Neuronal stem cell (in vitro differentiated cells): ENCODE measurements at regions not wholly inside any gene's neighbourhood (a gene's known extent, or its start where the extent isn't known, plus 50 kb on each side); places are given as distances from the start of the nearest gene placed in this dataset.
A peak's percentile ranks its signal among the peaks of the same experiment; 100 is the strongest.

Experiments used
- DNase-seq: peaks from one replicate; pipeline ENCODE4 v3.0.0-alpha.2; 2013; ENCODE audit warnings: low spot score
- H2AFZ ChIP-seq: one replicate; pipeline ENCODE4 v1.6.1; 2013; ENCODE audit warnings: mild to moderate bottlenecking, low read length, inconsistent platforms
- H2AK5ac ChIP-seq: 2 replicates; pipeline ENCODE4 v1.6.1; 2013; ENCODE audit warnings: low read depth, mild to moderate bottlenecking, inconsistent platforms, low read length, moderate library complexity, mixed read lengths
- H2BK120ac ChIP-seq: 2 replicates; pipeline ENCODE4 v1.6.1; 2013; ENCODE audit warnings: low read depth, mild to moderate bottlenecking, inconsistent platforms, low read length, moderate library complexity, mixed read lengths
- H2BK12ac ChIP-seq: one replicate; pipeline ENCODE4 v1.6.1; 2013; ENCODE audit warnings: low read length, inconsistent platforms
- H2BK15ac ChIP-seq: 2 replicates; pipeline ENCODE4 v1.6.1; 2013; ENCODE audit warnings: mild to moderate bottlenecking, low read length, inconsistent platforms, mixed read lengths
- H2BK5ac ChIP-seq: one replicate; pipeline ENCODE4 v1.6.1; 2013; ENCODE audit warnings: inconsistent platforms, mild to moderate bottlenecking, low read length, moderate library complexity
- H3K14ac ChIP-seq: one replicate; pipeline ENCODE4 v1.6.1; 2013; ENCODE audit warnings: low read length, inconsistent platforms
- H3K18ac ChIP-seq: 2 replicates; pipeline ENCODE4 v1.6.1; 2013; ENCODE audit warnings: low read length, inconsistent platforms
- H3K23ac ChIP-seq: 2 replicates; pipeline ENCODE4 v1.6.1; 2013; ENCODE audit warnings: low read depth, mild to moderate bottlenecking, mixed read lengths, low read length, inconsistent platforms; ENCODE audit not compliant: poor library complexity
- H3K27ac ChIP-seq: replicated peaks from 3 replicates; pipeline ENCODE4 v1.5.1; 2013; ENCODE audit warnings: low read length, inconsistent platforms
- H3K27me3 ChIP-seq, 3 experiments: 2 replicates each; pipeline ENCODE4 v1.6.1; 2013; ENCODE audit warnings: low read length in 3 of 3, mild to moderate bottlenecking in 2 of 3, inconsistent platforms in 1 of 3, low read depth in 1 of 3, mixed read lengths in 1 of 3, moderate library complexity in 1 of 3; ENCODE audit not compliant: control insufficient read depth in 3 of 3, insufficient read depth in 3 of 3
- H3K36me3 ChIP-seq, 2 donors: replicated peaks in 1 of 2; 2 replicates each; pipeline ENCODE4 v1.6.1; 2013; ENCODE audit warnings: low read length in 2 of 2; ENCODE audit not compliant: control insufficient read depth in 2 of 2, insufficient read depth in 2 of 2
- H3K4ac ChIP-seq: 2 replicates; pipeline ENCODE4 v1.6.1; 2013; ENCODE audit warnings: inconsistent platforms, mild to moderate bottlenecking, low read length, moderate library complexity
- H3K4me1 ChIP-seq, 2 donors: 1 replicate in 1 of 2; 2 replicates in 1 of 2; pipeline ENCODE4 v1.6.1; 2013; ENCODE audit warnings: low read length in 2 of 2, low read depth in 1 of 2; ENCODE audit not compliant: control insufficient read depth in 2 of 2, insufficient read depth in 1 of 2
- H3K4me2 ChIP-seq: one replicate; pipeline ENCODE4 v1.6.1; 2013; ENCODE audit warnings: mild to moderate bottlenecking, low read length, inconsistent platforms; ENCODE audit not compliant: insufficient read depth, poor library complexity, severe bottlenecking
- H3K4me3 ChIP-seq, 2 donors: 2 replicates each; pipeline ENCODE4 v1.5.1; 2013; ENCODE audit warnings: low read length in 2 of 2, mild to moderate bottlenecking in 2 of 2, inconsistent platforms in 1 of 2, moderate library complexity in 1 of 2
- H3K79me1 ChIP-seq: one replicate; pipeline ENCODE4 v1.6.1; 2013; ENCODE audit warnings: low read depth, mild to moderate bottlenecking, inconsistent platforms, low read length, moderate library complexity
- H3K9ac ChIP-seq: one replicate; pipeline ENCODE4 v1.6.1; 2013; ENCODE audit warnings: mild to moderate bottlenecking, low read depth, low read length, inconsistent platforms; ENCODE audit not compliant: poor library complexity
- H3K9me3 ChIP-seq, 2 donors: replicated peaks in 1 of 2; 2 replicates each; pipeline versions ENCODE3 to v1.6.1; 2013; ENCODE audit warnings: low read length in 2 of 2, mild to moderate bottlenecking in 2 of 2, inconsistent platforms in 1 of 2, low read depth in 1 of 2, mixed read lengths in 1 of 2, moderate library complexity in 1 of 2; ENCODE audit not compliant: control insufficient read depth in 2 of 2, insufficient read depth in 1 of 2
- H4K8ac ChIP-seq: one replicate; pipeline ENCODE4 v1.6.1; 2013; ENCODE audit warnings: low read depth, mild to moderate bottlenecking, inconsistent platforms, low read length, moderate library complexity
- H4K91ac ChIP-seq: one replicate; pipeline ENCODE4 v1.6.1; 2013; ENCODE audit warnings: low read length, low read depth, mild to moderate bottlenecking, inconsistent platforms; ENCODE audit not compliant: poor library complexity
- WGBS, 2 donors: extraction: QIAGEN DNeasy Blood & Tissue Kit; methylation state at CpG; one replicate each; pipeline ENCODE4 v1.1.7; 2013; ENCODE audit warnings: missing lambda C conversion rate in 2 of 2, mixed read lengths in 1 of 2; ENCODE audit not compliant: insufficient read length in 2 of 2, insufficient replicate concordance in 1 of 2; ENCODE audit errors: extremely low coverage in 2 of 2; 5-methylcytosine and 5-hydroxymethylcytosine counted together

DNA sequence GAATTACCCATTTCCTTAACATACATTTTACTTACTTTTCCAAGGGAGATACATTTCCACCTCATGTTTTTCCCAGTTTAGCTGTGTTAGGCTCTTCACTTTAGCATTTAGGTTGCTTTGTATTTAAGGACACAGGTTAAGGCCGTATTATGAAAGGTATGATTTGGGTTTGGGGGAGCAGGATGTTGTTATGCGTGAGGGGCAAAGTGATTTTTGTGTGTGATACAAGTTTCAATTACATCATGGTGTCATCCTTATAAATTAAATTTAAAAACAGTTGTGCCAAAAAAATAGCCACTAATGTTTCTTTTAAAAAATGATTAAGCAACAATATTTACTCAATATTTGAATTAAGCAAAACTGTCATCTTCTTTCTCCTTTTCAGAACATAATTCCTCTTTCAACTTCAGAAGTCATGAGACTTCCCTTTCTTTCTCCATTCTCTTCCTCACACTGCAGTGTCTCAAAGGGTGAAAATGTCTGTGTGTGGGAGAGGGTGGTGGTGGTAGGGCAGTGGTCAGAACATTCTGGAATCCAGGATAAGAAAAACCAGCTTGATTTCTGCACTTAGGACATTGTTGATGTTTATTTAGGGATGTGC is 126.2 kb downstream of the KCNRG start:
- H2BK120ac ChIP-seq, result no peak overlapping the region
- no peak overlapping the region for H2BK5ac ChIP-seq
- no CpG with 5 or more reads among the region's 2 CpGs for WGBS, 2 donors
- H3K79me1 ChIP-seq, result no peaks in the 10 kb centered on the region
- no peak overlapping the region for H2BK15ac ChIP-seq
- H3K4me1 ChIP-seq, result peaks cover 8 to 14% of the 10 kb centered on the region in 2 donors
- no peak overlapping the region for H3K4ac ChIP-seq
- H2AK5ac ChIP-seq, result no peak overlapping the region
- H3K14ac ChIP-seq, result no peak overlapping the region
- no peak overlapping the region for H3K18ac ChIP-seq
- no peak overlapping the region for H4K8ac ChIP-seq
- no peak overlapping the region for H3K4me2 ChIP-seq
- no peak overlapping the region for H4K91ac ChIP-seq
- H2BK12ac ChIP-seq, result no peak overlapping the region
- no peaks in the 10 kb centered on the region for H3K9me3 ChIP-seq
- no peak overlapping the region for H3K9ac ChIP-seq
- no peak overlapping the region for H3K27ac ChIP-seq
- H3K27me3 ChIP-seq, result no peaks in the 10 kb centered on the region
- no peak overlapping the region for H3K23ac ChIP-seq
- H3K36me3 ChIP-seq, result no peaks in the 10 kb centered on the region
- DNase-seq, result no peak
- H2AFZ ChIP-seq, result peak overlapping the region; percentile 63
- H3K4me3 ChIP-seq, result no peak overlapping the region

DNA sequence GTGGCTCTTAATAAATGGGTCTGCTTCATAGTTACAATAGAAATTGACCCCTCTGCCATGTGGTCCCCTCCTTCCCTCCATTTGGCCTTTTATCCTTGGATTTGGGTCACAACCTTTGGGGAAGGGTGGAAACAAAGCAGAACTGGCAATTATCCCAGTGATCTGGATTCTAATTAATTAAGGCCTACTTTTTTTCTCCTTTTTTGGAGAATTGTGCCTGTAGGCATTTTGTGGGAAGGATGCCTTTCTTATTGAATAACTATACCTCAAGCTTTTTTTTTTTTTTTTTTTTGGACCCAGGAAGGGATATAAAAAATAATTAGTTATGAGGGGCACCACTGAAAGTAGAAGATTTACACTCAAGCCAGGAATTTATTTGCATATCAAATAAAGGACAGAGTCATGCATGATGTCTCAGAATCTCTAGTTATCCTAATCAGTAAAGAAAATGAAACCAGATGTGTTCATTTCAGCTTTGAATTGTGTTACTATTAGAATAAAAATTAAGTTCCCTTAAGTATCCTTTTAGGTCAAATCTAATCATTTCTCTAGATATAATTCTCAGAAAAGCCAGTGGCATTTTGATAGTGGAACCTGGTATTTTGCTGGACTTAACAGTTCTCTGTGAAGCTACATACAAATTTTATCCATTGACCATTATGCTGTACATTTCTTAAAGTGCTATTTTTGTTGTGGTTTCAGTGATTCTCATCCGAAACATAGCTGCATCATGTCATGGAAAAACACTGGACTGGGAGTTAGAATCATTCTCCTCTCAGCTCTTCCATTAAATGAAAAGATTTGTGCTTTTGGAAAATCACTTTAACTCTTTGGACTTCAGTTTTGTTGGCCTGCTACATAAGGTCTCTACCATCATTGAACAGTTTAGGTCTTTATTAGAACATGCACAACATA is 129.3 kb downstream of the KCNRG start:
- no peak overlapping the region for H2BK120ac ChIP-seq
- no peak overlapping the region for H3K4me2 ChIP-seq
- H3K14ac ChIP-seq, result no peak overlapping the region
- peaks cover 8 to 16% of the 10 kb centered on the region in 2 donors for H3K4me1 ChIP-seq
- H4K91ac ChIP-seq, result no peak overlapping the region
- no peak overlapping the region for H3K4me3 ChIP-seq
- H3K27me3 ChIP-seq, result no peaks in the 10 kb centered on the region
- no peak overlapping the region for H3K27ac ChIP-seq
- H2AFZ ChIP-seq, result no peak overlapping the region
- no peak overlapping the region for H2AK5ac ChIP-seq
- H3K18ac ChIP-seq, result no peak overlapping the region
- H3K9me3 ChIP-seq, result no peaks in the 10 kb centered on the region
- no CpG with 5 or more reads among the region's 1 CpG for WGBS, 2 donors
- peak; percentile 18 for DNase-seq
- H3K36me3 ChIP-seq, result no peaks in the 10 kb centered on the region
- H3K79me1 ChIP-seq, result no peaks in the 10 kb centered on the region
- H2BK12ac ChIP-seq, result no peak overlapping the region
- H4K8ac ChIP-seq, result no peak overlapping the region
- no peak overlapping the region for H3K4ac ChIP-seq
- H3K9ac ChIP-seq, result no peak overlapping the region
- no peak overlapping the region for H2BK15ac ChIP-seq
- H3K23ac ChIP-seq, result no peak overlapping the region
- H2BK5ac ChIP-seq, result no peak overlapping the region

DNA sequence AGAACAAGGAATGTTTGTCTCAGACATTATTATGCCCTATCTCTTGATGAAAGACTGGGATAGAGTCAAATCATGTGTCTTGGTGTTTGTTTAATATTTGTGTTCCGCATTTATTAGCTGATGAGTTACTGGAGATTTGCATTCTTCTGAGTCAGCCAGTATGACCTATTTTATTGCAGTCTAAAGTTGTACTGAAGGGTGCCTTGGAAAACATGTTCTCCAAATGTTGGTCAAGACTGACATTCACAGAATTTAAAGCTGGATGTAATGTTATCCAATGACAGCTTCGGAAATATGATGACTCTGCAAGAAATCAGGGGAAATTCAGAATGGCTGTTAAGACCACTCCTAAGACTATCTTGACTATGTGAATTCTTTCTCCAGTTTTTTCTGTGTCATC is 134.0 kb downstream of the KCNRG start:
- H2AK5ac ChIP-seq, result no peak overlapping the region
- no peak overlapping the region for H3K4ac ChIP-seq
- H2BK12ac ChIP-seq, result no peak overlapping the region
- no peak overlapping the region for H4K8ac ChIP-seq
- H3K79me1 ChIP-seq, result no peaks in the 10 kb centered on the region
- no peak overlapping the region for H3K18ac ChIP-seq
- H2BK5ac ChIP-seq, result no peak overlapping the region
- no peak overlapping the region for H2BK120ac ChIP-seq
- H3K14ac ChIP-seq, result no peak overlapping the region
- no peaks in the 10 kb centered on the region for H3K9me3 ChIP-seq
- H3K36me3 ChIP-seq, result no peaks in the 10 kb centered on the region
- no peak overlapping the region for H4K91ac ChIP-seq
- H3K4me2 ChIP-seq, result no peak overlapping the region
- no peak overlapping the region for H3K27ac ChIP-seq
- no peak overlapping the region for H2AFZ ChIP-seq
- DNase-seq, result no peak
- H3K4me3 ChIP-seq, result no peak overlapping the region
- H3K27me3 ChIP-seq, result no peaks in the 10 kb centered on the region
- no peak overlapping the region for H2BK15ac ChIP-seq
- no peak overlapping the region for H3K23ac ChIP-seq
- no CpG with 5 or more reads among the region's 2 CpGs for WGBS, 2 donors
- H3K9ac ChIP-seq, result no peak overlapping the region
- peaks cover 0 to 5% of the 10 kb centered on the region in 2 donors for H3K4me1 ChIP-seq

DNA sequence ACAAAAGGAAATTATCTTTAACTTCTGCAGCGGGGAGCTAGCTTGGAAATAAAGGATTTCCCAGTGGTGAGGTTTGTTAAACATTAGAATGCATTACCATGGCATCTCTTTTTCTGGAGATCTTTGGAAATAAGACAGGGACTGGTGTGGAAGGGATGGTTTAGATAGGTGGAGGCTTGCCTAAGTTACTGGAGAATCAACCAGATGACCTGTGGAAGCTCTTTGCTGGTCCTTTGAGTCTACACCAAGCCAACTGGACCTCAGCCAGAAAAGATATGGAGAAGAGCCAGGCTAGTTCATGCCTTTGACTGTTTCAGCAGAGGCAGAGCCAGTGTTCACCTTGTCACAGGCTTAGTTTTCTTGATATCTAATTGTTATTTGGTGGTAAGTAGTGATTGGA is 134.7 kb downstream of the KCNRG start:
- no peak overlapping the region for H3K23ac ChIP-seq
- no peak overlapping the region for H4K91ac ChIP-seq

More for the DNA sequence above, 134.7 kb downstream of the KCNRG start:
- Histone ChIP-seq H3K79me1 (no peaks in the 10 kb centered on the region), H3K4ac (no peak overlapping the region), H3K4me2 (no peak overlapping the region), H3K18ac (no peak overlapping the region), H2AK5ac (no peak overlapping the region), H3K9me3 (no peaks in the 10 kb centered on the region), H3K4me1 (peaks cover 0 to 7% of the 10 kb centered on the region in 2 donors), H2BK5ac (no peak overlapping the region), H2BK15ac (no peak overlapping the region), H2AFZ (no peak overlapping the region), H3K4me3 (no peak overlapping the region), H3K27me3 (no peaks in the 10 kb centered on the region), H2BK120ac (no peak overlapping the region), H3K9ac (no peak overlapping the region), H3K14ac (no peak overlapping the region), H3K36me3 (no peaks in the 10 kb centered on the region), H2BK12ac (no peak overlapping the region), H4K8ac (no peak overlapping the region), H3K27ac (no peak overlapping the region)
- no peak for DNase-seq
- no CpG with 5 or more reads among the region's 1 CpG for WGBS, 2 donors
